GM12878 (cell line): ENCODE measurements at regions not wholly inside any gene's neighbourhood (a gene's known extent, or its start where the extent isn't known, plus 50 kb on each side); places are given as distances from the start of the nearest gene placed in this dataset.

Experiments used
- ATAC-seq: fragments of 200-7000 bp; cut with Tn5 transposase; 3 replicates; pipeline ENCODE4 v1.9.1; 2020; ENCODE audit warnings: mild to moderate bottlenecking, moderate library complexity
- BruUV-seq: library from RNA; stranded (reverse); fragments of 400-500 nt; replicated peaks from 2 replicates; lab custom pipeline; 2021; lab: Mats Ljungman, UMichigan
- CTCF ChIA-PET: fragments of 300-600 bp; sonication (Branson Sonifier 250); formaldehyde crosslinking; extraction: SDS; loops from one replicate; lab custom pipeline; 2021; ENCODE audit warnings: inconsistent platforms; lab: Yijun Ruan, JAX
- POLR2A ChIA-PET: fragments of 350-600 bp; formaldehyde crosslinking; extraction: SDS; loops from one replicate; lab custom pipeline; 2021; ENCODE audit warnings: inconsistent platforms; lab: Charles Lee
- RAD21 ChIA-PET: fragments of 300-600 bp; sonication (Branson Sonifier 250); formaldehyde crosslinking; loops from one replicate; lab custom pipeline; 2023; ENCODE audit warnings: antibody characterized with exemption; ENCODE audit not compliant: unreplicated experiment; lab: Charles Lee
- SMC1A ChIA-PET: fragments of 300-600 bp; sonication (Branson Sonifier 250); formaldehyde crosslinking; loops from one replicate; lab custom pipeline; 2023; ENCODE audit not compliant: unreplicated experiment, uncharacterized antibody; lab: Charles Lee
- DNase-seq: peaks from one replicate; pipeline ENCODE4 v3.0.0-alpha.2; 2011; ENCODE audit warnings: low read depth, low spot score
- FAIRE-seq: peaks from 3 replicates; lab custom pipeline; 2011; peaks lifted over from hg19 to GRCh38; lab: Jason Lieb, UNC
- H2AFZ ChIP-seq: 2 replicates; pipeline ENCODE4 v1.6.0; 2011; ENCODE audit warnings: low read depth, low read length, control low read depth; ENCODE audit not compliant: control insufficient read depth
- H3K27ac ChIP-seq: 2 replicates; pipeline ENCODE4 v1.5.1; 2011; ENCODE audit warnings: control low read depth; ENCODE audit not compliant: control insufficient read depth, insufficient read depth
- H3K27me3 ChIP-seq, 2 experiments: replicated peaks in 1 of 2; 2 replicates each; pipeline versions ENCODE4 v1.6.0 to v1.6.1; 2011; ENCODE audit warnings: low read length in 1 of 2; ENCODE audit not compliant: control insufficient read depth in 2 of 2, insufficient read depth in 2 of 2
- H3K36me3 ChIP-seq, 2 experiments: 2 replicates each; pipeline ENCODE4 v1.5.1; 2011; ENCODE audit warnings: low read length in 1 of 2; ENCODE audit not compliant: control insufficient read depth in 2 of 2, insufficient read depth in 2 of 2
- H3K4me1 ChIP-seq: 2 replicates; pipeline ENCODE4 v1.6.1; 2011; ENCODE audit warnings: mild to moderate bottlenecking, low read length, moderate library complexity, mixed read lengths; ENCODE audit not compliant: control insufficient read depth, insufficient read depth
- H3K4me2 ChIP-seq: 2 replicates; pipeline ENCODE4 v1.6.0; 2011; ENCODE audit warnings: control low read depth; ENCODE audit not compliant: control insufficient read depth, insufficient read depth
- H3K4me3 ChIP-seq: fragments of 200-600 bp; sonication (generic); 2 replicates; pipeline ENCODE4 v1.5.1; 2016
- H3K79me2 ChIP-seq: 2 replicates; pipeline ENCODE4 v1.6.0; 2011; ENCODE audit warnings: low read length; ENCODE audit not compliant: control insufficient read depth, insufficient read depth
- H3K9ac ChIP-seq: 2 replicates; pipeline ENCODE4 v1.8.0; 2011; ENCODE audit warnings: low read length, control low read depth, mixed read lengths; ENCODE audit not compliant: control insufficient read depth, insufficient read depth
- H3K9me3 ChIP-seq: replicated peaks from 3 replicates; pipeline ENCODE4 v1.5.1; 2011; ENCODE audit warnings: mild to moderate bottlenecking, low read length; ENCODE audit not compliant: control insufficient read depth, insufficient read depth
- H4K20me1 ChIP-seq: 2 replicates; pipeline ENCODE4 v1.6.0; 2011; ENCODE audit not compliant: control insufficient read depth, insufficient read depth
- ASH2L ChIP-seq: fragments of 300-600, 200-600 bp; sonication (generic); IDR thresholded peaks from 2 replicates; pipeline ENCODE4 v1.6.1; 2017; ENCODE audit warnings: low read depth, mild to moderate bottlenecking, borderline replicate concordance
- MTA3 ChIP-seq: IDR thresholded peaks from 2 replicates; pipeline ENCODE4 v1.6.1; 2012; ENCODE audit warnings: low read length, inconsistent platforms, borderline replicate concordance
- WGBS: methylation state at CpG from one replicate; pipeline ENCODE4 v1.1.6; 2016; ENCODE audit warnings: low lambda C conversion rate; ENCODE audit not compliant: insufficient replicate concordance, insufficient coverage; ENCODE audit errors: missing lambda C conversion rate; 5-methylcytosine and 5-hydroxymethylcytosine counted together
- in situ Hi-C: fragments of 300-500 bp; cut with MboI; formaldehyde crosslinking; loops from 9 replicates; pipeline ENCODE4 v1.14.3; 2018; ENCODE audit warnings: mixed read lengths
- intact Hi-C: fragments of 100-400 bp; cut with micrococcal nuclease; formaldehyde crosslinking; loops from one replicate; pipeline ENCODE4 v1.14.2; 2022; ENCODE audit not compliant: unreplicated experiment
- TF ChIP-seq, protein P1 (sequence below): fragments of 450-650 bp; IDR thresholded peaks from 2 replicates; pipeline ENCODE4 v1.6.1; 2017; ENCODE audit warnings: antibody characterized with exemption, mild to moderate bottlenecking, moderate library complexity
- TF ChIP-seq, protein P2 (sequence below): fragments of 450-650 bp; IDR thresholded peaks from 2 replicates; pipeline ENCODE4 v1.6.1; 2018; ENCODE audit warnings: borderline replicate concordance, mild to moderate bottlenecking; ENCODE audit not compliant: partially characterized antibody

DNA sequence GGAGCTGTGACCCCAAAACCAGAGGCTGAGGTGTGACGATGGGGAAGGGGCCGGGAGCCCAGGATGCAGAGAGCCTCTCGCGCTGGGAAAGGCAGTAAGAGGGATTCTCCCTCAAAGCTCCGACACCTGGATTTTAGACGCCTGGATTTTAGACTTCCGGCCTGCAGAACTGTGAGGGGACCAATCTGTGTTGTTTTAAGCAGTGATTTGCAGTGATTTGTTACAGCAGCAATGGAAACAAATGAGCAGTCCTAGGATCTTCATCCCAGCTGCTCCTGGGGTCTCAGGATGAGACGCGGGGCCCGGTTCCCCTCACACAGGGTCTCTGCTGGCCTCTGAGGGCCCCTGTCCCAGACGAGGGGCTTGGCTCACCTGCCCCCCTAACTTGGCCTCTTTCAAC is 365.5 kb downstream of the THBS2 start:
- ATAC-seq = no peak
- RAD21 ChIA-PET = no interaction called here
- DNase-seq = no peak
- no peaks in the 10 kb centered on the region for H3K36me3 ChIP-seq
- no peak overlapping the region for H2AFZ ChIP-seq
- no peak overlapping the region for H3K4me3 ChIP-seq
- no peak for FAIRE-seq
- no peak overlapping the region for H3K27ac ChIP-seq
- intact Hi-C loops (loop anchor here (10.0 kb wide), 1 partner anchor 733 kb away; no protein-coding TSS in a partner anchor), in situ Hi-C loops (no loop called here)
- SMC1A ChIA-PET = no interaction called here
- H3K79me2 ChIP-seq = no peaks in the 10 kb centered on the region
- POLR2A ChIA-PET = no interaction called here
- 55% methylated on average over 11 of the region's 11 CpGs for WGBS
- H4K20me1 ChIP-seq = no peaks in the 10 kb centered on the region
- CTCF ChIA-PET = no interaction called here
- H3K27me3 ChIP-seq = no peaks in the 10 kb centered on the region
- H3K4me1 ChIP-seq = no peaks in the 10 kb centered on the region
- H3K4me2 ChIP-seq = no peak overlapping the region
- H3K9ac ChIP-seq = no peak overlapping the region
- no peaks in the 10 kb centered on the region; the same call in 2 of the 3 replicates for H3K9me3 ChIP-seq
- TF ChIP-seq, protein P1, sequence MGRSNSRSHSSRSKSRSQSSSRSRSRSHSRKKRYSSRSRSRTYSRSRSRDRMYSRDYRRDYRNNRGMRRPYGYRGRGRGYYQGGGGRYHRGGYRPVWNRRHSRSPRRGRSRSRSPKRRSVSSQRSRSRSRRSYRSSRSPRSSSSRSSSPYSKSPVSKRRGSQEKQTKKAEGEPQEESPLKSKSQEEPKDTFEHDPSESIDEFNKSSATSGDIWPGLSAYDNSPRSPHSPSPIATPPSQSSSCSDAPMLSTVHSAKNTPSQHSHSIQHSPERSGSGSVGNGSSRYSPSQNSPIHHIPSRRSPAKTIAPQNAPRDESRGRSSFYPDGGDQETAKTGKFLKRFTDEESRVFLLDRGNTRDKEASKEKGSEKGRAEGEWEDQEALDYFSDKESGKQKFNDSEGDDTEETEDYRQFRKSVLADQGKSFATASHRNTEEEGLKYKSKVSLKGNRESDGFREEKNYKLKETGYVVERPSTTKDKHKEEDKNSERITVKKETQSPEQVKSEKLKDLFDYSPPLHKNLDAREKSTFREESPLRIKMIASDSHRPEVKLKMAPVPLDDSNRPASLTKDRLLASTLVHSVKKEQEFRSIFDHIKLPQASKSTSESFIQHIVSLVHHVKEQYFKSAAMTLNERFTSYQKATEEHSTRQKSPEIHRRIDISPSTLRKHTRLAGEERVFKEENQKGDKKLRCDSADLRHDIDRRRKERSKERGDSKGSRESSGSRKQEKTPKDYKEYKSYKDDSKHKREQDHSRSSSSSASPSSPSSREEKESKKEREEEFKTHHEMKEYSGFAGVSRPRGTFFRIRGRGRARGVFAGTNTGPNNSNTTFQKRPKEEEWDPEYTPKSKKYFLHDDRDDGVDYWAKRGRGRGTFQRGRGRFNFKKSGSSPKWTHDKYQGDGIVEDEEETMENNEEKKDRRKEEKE = no peak
- TF ChIP-seq, protein P2, sequence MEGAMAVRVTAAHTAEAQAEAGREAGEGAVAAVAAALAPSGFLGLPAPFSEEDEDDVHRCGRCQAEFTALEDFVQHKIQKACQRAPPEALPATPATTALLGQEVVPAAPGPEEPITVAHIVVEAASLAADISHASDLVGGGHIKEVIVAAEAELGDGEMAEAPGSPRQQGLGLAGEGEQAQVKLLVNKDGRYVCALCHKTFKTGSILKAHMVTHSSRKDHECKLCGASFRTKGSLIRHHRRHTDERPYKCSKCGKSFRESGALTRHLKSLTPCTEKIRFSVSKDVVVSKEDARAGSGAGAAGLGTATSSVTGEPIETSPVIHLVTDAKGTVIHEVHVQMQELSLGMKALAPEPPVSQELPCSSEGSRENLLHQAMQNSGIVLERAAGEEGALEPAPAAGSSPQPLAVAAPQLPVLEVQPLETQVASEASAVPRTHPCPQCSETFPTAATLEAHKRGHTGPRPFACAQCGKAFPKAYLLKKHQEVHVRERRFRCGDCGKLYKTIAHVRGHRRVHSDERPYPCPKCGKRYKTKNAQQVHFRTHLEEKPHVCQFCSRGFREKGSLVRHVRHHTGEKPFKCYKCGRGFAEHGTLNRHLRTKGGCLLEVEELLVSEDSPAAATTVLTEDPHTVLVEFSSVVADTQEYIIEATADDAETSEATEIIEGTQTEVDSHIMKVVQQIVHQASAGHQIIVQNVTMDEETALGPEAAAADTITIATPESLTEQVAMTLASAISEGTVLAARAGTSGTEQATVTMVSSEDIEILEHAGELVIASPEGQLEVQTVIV = no peak
- no peak for TF ChIP-seq ASH2L
- TF ChIP-seq MTA3 = no peak
- BruUV-seq = no TSS peak
